ENCODE measurements at regions not wholly inside any gene's neighbourhood (a gene's known extent, or its start where the extent isn't known, plus 50 kb on each side); places are given as distances from the start of the nearest gene placed in this dataset.

DNA sequence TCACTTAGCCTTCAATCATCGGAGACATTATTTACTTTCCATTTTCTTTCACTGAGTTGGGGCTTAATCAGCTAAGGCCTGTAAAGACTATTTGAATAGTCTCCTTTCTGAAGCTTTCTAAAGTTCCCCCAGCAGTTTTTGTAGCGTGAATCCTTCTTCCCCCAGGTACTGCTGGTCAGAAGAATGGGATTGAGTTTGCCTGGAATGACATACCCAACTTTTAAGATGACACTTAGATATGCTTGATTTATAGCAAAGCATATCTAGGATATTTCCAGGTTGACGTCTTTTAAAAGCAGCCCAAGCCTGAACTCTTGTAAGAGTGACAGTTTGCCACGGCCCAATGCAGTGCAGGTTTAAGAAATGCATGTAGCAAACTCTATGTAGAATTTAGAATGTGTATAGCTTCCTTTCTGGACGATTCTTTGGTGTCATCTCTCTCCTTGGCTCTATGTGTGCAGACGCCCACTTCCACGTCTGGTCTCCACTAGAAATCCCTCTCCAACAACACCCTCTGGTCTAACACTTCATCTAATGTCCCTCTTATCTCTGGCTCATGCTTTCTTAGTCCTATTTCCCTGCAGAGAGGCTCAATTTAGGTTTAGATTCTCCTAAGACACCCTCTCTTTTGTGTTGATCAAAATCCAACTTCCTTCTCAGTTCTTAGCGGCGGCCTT lies 175.0 kb upstream of the CYRIA start:
- no peak overlapping the region for H2AFZ ChIP-seq (ENCODE audit: low read depth, low read length, severe bottlenecking)

GRCh38 chr2:16832910-16833309 lies 167.3 kb upstream of the CYRIA start:
- H3K4me3 ChIP-seq (ENCODE audit: insufficient read depth, low read length, poor library complexity, severe bottlenecking), result no peak overlapping the region
- H3K79me2 ChIP-seq (ENCODE audit: insufficient read depth, low read length), result no peaks in the 10 kb centered on the region
- no peak overlapping the region for H2AFZ ChIP-seq (ENCODE audit: low read depth, low read length, severe bottlenecking)
- H3K27me3 ChIP-seq (ENCODE audit: low read length), result no peaks in the 10 kb centered on the region
- H3F3A ChIP-seq (ENCODE audit: insufficient read depth), result no peaks in the 10 kb centered on the region
- TF ChIP-seq, protein P1, sequence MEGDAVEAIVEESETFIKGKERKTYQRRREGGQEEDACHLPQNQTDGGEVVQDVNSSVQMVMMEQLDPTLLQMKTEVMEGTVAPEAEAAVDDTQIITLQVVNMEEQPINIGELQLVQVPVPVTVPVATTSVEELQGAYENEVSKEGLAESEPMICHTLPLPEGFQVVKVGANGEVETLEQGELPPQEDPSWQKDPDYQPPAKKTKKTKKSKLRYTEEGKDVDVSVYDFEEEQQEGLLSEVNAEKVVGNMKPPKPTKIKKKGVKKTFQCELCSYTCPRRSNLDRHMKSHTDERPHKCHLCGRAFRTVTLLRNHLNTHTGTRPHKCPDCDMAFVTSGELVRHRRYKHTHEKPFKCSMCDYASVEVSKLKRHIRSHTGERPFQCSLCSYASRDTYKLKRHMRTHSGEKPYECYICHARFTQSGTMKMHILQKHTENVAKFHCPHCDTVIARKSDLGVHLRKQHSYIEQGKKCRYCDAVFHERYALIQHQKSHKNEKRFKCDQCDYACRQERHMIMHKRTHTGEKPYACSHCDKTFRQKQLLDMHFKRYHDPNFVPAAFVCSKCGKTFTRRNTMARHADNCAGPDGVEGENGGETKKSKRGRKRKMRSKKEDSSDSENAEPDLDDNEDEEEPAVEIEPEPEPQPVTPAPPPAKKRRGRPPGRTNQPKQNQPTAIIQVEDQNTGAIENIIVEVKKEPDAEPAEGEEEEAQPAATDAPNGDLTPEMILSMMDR (IDR thresholded peaks at IDR 0.05; ENCODE audit: insufficient read depth, low read length, poor library complexity, severe bottlenecking), result no peak
- no peak for TF ChIP-seq EZH2phosphoT487 (conservative IDR thresholded peaks at IDR 0.05; ENCODE audit: low read length)
- no peaks in the 10 kb centered on the region for H3K9me2 ChIP-seq (replicated peaks; ENCODE audit: insufficient read depth, low read length)
- H3K9ac ChIP-seq (ENCODE audit: low read length), result no peak overlapping the region
- no peaks in the 10 kb centered on the region for H3K36me3 ChIP-seq (ENCODE audit: low read length)
- no peaks in the 10 kb centered on the region for H4K20me1 ChIP-seq (ENCODE audit: low read depth, low read length)
- H3K4me2 ChIP-seq (ENCODE audit: low read depth, low read length, poor library complexity, severe bottlenecking), result no peak overlapping the region
- no peak overlapping the region for H3K27ac ChIP-seq (ENCODE audit: low read depth, low read length)
- no peaks in the 10 kb centered on the region for H3K9me3 ChIP-seq (ENCODE audit: insufficient read depth, low read length)

More for the DNA sequence above, 175.0 kb upstream of the CYRIA start:
- Histone ChIP-seq H3K9ac (ENCODE audit: low read length) (no peak overlapping the region), H3K27me3 (ENCODE audit: low read length) (no peaks in the 10 kb centered on the region), H3K27ac (ENCODE audit: low read depth, low read length) (no peak overlapping the region), H3F3A (ENCODE audit: insufficient read depth) (no peaks in the 10 kb centered on the region), H4K20me1 (ENCODE audit: low read depth, low read length) (no peaks in the 10 kb centered on the region), H3K9me2 (replicated peaks; ENCODE audit: insufficient read depth, low read length) (no peaks in the 10 kb centered on the region), H3K4me3 (ENCODE audit: insufficient read depth, low read length, poor library complexity, severe bottlenecking) (no peak overlapping the region), H3K9me3 (ENCODE audit: insufficient read depth, low read length) (no peaks in the 10 kb centered on the region), H3K4me2 (ENCODE audit: low read depth, low read length, poor library complexity, severe bottlenecking) (no peak overlapping the region), H3K36me3 (ENCODE audit: low read length) (no peaks in the 10 kb centered on the region), H3K79me2 (ENCODE audit: insufficient read depth, low read length) (no peaks in the 10 kb centered on the region)
- TF ChIP-seq, protein P1 (IDR thresholded peaks at IDR 0.05; ENCODE audit: insufficient read depth, low read length, poor library complexity, severe bottlenecking), result no peak
- no peak for TF ChIP-seq EZH2phosphoT487 (conservative IDR thresholded peaks at IDR 0.05; ENCODE audit: low read length)

- Histone ChIP-seq H2AFZ (ENCODE audit: low read depth, low read length, severe bottlenecking) (no peak overlapping the region), H3F3A (ENCODE audit: insufficient read depth) (no peaks in the 10 kb centered on the region), H4K20me1 (ENCODE audit: low read depth, low read length) (no peaks in the 10 kb centered on the region)
These were observed 163.2 kb upstream of the CYRIA start for GRCh38 chr2:16828828-16829160.

More at GRCh38 chr2:16828828-16829160, 163.2 kb upstream of the CYRIA start:
- Histone ChIP-seq H3K27me3 (ENCODE audit: low read length) (no peaks in the 10 kb centered on the region), H3K79me2 (ENCODE audit: insufficient read depth, low read length) (no peaks in the 10 kb centered on the region), H3K4me3 (ENCODE audit: insufficient read depth, low read length, poor library complexity, severe bottlenecking) (no peak overlapping the region), H3K36me3 (ENCODE audit: low read length) (no peaks in the 10 kb centered on the region), H3K9me2 (replicated peaks; ENCODE audit: insufficient read depth, low read length) (no peaks in the 10 kb centered on the region), H3K27ac (ENCODE audit: low read depth, low read length) (no peak overlapping the region), H3K9me3 (ENCODE audit: insufficient read depth, low read length) (no peaks in the 10 kb centered on the region), H3K4me2 (ENCODE audit: low read depth, low read length, poor library complexity, severe bottlenecking) (no peak overlapping the region), H3K9ac (ENCODE audit: low read length) (no peak overlapping the region)
- TF ChIP-seq, protein P1 (IDR thresholded peaks at IDR 0.05; ENCODE audit: insufficient read depth, low read length, poor library complexity, severe bottlenecking), result no peak
- no peak for TF ChIP-seq EZH2phosphoT487 (conservative IDR thresholded peaks at IDR 0.05; ENCODE audit: low read length)

All from SU-DHL-6 (cell line).